ENCODE measurements at regions not wholly inside any gene's neighbourhood (a gene's known extent, or its start where the extent isn't known, plus 50 kb on each side); places are given as distances from the start of the nearest gene placed in this dataset.

GRCh38 chr2:224171226-224171625, 132.1 kb upstream of the SERPINE2 start:
- TF ChIP-seq, protein P1, sequence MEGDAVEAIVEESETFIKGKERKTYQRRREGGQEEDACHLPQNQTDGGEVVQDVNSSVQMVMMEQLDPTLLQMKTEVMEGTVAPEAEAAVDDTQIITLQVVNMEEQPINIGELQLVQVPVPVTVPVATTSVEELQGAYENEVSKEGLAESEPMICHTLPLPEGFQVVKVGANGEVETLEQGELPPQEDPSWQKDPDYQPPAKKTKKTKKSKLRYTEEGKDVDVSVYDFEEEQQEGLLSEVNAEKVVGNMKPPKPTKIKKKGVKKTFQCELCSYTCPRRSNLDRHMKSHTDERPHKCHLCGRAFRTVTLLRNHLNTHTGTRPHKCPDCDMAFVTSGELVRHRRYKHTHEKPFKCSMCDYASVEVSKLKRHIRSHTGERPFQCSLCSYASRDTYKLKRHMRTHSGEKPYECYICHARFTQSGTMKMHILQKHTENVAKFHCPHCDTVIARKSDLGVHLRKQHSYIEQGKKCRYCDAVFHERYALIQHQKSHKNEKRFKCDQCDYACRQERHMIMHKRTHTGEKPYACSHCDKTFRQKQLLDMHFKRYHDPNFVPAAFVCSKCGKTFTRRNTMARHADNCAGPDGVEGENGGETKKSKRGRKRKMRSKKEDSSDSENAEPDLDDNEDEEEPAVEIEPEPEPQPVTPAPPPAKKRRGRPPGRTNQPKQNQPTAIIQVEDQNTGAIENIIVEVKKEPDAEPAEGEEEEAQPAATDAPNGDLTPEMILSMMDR (IDR thresholded peaks at IDR 0.05) = no peak
- no peak for TF ChIP-seq POLR2A (IDR thresholded peaks at IDR 0.05)
